GM21529 (cell line): ENCODE measurements at regions not wholly inside any gene's neighbourhood (a gene's known extent, or its start where the extent isn't known, plus 50 kb on each side); places are given as distances from the start of the nearest gene placed in this dataset.

ENCODE experiments used
- ATAC-seq: cut with Tn5 transposase; IDR thresholded peaks from one replicate; pipeline ENCODE4 v1.9.1; 2021; ENCODE audit not compliant: unreplicated experiment

DNA sequence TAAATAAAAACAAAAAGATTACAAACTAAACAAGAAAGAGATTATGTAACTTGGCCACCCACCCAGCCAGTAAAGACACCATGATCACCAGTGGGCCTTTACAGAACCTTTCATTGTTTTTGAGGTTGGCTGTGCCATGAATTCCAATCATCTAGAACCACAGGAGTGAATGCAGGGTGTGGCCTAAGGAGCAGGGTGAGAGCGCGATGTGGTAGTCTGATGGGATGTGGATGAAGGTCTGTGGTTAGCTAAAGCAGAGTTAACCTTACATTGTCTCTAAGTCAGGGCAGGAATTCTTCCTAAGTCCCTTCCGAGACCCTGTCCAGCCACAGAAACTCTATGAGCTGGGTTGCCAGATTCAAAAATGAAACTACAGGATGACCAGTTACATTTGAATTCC, 54.0 kb upstream of the CDKN3 start:
- ATAC-seq, result no peak

DNA sequence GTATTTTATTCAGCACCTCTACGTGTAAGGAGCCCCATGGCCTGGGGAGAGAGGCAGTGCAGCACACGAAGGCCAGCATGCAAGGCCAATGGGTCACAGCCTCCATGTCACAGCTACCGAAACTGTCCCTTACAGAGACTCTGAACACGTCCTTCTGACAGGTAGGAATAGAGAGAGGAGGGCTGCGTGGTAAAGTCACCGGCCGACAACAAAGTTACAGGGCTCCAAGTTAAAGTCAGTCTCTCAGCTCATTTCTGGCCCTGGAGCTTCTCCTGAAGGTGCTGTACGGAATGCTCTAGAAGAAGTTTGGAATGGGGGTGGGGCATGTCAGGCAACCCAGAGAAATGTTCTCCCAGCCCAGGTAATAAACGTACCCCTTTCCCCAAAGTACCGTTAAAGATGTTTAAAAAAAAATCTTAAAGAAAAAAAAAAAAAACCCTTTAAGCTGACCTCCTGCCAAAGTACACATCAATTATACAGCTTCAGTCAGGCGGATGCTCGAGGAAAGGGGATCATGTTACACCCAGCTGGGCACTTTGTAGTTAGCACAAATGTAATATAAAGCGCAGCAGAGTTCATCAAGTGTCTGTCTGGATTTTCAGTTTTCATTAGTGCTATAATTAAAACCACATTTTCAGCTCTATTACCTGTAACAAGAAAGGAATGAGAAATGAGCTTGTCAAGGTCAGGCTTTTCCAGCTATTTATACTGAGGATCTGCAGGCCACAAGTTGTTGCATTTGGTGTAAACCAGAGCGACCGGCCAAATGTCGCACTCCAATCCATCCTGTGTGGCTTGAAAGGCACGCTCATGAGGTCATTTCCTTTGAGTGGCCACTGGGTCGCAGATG, 53.3 kb upstream of the CDKN3 start:
- ATAC-seq, result no peak

DNA sequence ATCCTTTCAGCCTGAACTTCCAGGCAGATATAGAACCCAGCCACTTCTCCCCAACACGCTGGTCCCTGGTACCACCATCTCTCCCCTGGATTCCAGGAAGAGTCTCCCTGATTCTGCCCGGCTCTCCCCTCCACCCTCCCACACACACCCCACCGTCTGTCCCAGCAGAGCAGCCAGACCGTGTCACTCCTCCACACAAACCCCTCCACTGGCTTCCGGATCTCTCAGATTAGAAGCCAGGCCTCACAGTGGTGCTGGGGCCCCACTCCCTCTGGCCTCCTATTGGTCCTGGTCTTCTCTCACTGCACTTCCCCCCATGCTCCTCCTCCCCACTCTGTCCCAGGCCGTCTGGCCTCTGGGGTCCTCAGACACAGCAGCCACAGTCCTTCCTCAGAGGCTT, 52.4 kb upstream of the CDKN3 start:
- no peak for ATAC-seq

DNA sequence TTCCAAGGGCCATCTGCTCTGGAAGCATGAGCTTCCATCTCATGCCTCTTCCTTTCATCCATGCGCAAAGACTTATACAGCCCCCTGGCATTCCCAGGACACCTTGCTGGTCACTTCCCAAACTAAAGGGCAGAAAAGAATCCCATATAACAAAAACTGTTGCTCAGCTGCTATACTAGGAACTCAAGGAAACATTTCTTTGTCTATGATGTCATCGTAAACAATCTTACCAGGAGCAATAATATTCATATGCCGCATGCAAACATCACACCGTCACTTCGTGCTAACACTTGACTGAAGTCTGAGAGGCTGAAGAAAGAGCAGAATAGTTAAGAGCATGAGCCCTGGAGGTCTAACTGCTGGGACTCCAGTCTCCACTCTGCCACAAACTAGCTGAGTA, 50.5 kb upstream of the CDKN3 start:
- ATAC-seq, result no peak
